RWPE1 (cell line): ENCODE measurements at regions not wholly inside any gene's neighbourhood (a gene's known extent, or its start where the extent isn't known, plus 50 kb on each side); places are given as distances from the start of the nearest gene placed in this dataset.

Experiments
- CTCF ChIA-PET: fragments of 350-600 bp; sonication (Branson Sonifier 250); formaldehyde crosslinking; extraction: SDS; loops from one replicate; lab custom pipeline; 2021; lab: Yijun Ruan, JAX
- POLR2A ChIA-PET: fragments of 400-600 bp; formaldehyde crosslinking; extraction: SDS; loops from one replicate; lab custom pipeline; 2020; ENCODE audit warnings: antibody characterized with exemption; ENCODE audit not compliant: low non-redundant PET; lab: Yijun Ruan, JAX
- DNase-seq: peaks from one replicate; pipeline ENCODE4 v3.0.0; 2012; ENCODE audit warnings: low spot score
- H3K27ac ChIP-seq: fragments of 450-650 bp; 2 replicates; pipeline ENCODE4 v1.5.1; 2017
- TF ChIP-seq, protein P1 (sequence below): fragments of 450-650 bp; conservative IDR thresholded peaks from 2 replicates; pipeline ENCODE4 v1.5.1; 2017; ENCODE audit warnings: low read depth, mild to moderate bottlenecking

DNA sequence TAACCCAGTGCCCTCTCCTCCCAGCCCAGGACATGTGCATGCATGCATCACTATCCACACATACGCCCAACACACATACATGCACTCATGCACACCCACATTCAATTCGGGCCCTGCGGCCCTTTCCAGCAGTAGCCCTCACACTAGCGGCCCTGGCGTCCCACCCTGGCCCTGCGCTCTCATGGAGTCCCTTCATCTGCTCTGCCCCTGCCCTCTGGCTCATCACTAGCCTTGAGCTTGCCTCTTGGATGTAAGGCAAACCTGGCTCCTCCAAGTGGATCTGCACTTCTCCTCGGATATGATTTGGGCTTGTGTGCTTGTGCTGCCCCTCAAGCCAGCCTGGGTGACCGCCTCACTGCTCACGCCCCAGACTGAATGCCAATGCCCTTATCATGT lies 147.2 kb downstream of the SEC61B start:
- DNase-seq: no peak
- CTCF ChIA-PET: no interaction called here
- no peak overlapping the region for H3K27ac ChIP-seq
- POLR2A ChIA-PET: no interaction called here
- TF ChIP-seq, protein P1, sequence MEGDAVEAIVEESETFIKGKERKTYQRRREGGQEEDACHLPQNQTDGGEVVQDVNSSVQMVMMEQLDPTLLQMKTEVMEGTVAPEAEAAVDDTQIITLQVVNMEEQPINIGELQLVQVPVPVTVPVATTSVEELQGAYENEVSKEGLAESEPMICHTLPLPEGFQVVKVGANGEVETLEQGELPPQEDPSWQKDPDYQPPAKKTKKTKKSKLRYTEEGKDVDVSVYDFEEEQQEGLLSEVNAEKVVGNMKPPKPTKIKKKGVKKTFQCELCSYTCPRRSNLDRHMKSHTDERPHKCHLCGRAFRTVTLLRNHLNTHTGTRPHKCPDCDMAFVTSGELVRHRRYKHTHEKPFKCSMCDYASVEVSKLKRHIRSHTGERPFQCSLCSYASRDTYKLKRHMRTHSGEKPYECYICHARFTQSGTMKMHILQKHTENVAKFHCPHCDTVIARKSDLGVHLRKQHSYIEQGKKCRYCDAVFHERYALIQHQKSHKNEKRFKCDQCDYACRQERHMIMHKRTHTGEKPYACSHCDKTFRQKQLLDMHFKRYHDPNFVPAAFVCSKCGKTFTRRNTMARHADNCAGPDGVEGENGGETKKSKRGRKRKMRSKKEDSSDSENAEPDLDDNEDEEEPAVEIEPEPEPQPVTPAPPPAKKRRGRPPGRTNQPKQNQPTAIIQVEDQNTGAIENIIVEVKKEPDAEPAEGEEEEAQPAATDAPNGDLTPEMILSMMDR: no peak

DNA sequence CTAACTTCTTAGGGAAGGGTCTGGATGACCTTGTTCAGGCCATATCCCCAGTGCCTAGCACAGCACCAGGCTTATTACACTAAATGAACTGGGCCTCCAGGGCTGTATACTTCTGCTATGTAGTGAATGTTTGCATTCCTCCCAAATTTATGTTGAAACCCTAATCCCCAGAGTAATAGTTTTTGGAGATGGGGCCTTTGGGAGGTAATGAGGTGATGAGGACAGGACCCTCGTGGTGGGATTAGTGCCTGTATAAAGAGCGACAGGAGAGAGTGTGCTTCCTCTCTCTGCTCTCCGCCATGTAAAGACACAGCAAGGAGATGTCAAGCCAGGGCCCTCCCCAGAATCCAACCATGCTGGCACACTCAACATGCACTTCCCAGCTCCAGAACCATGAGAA lies 148.3 kb downstream of the SEC61B start:
- no peak overlapping the region for H3K27ac ChIP-seq
- ChIA-PET POLR2A (no interaction called here), CTCF (interaction anchor here (0.6 kb wide), 1 partner anchor 748 kb away, joined by 3 read pairs; no protein-coding TSS in a partner anchor)
- TF ChIP-seq, protein P1: no peak
- DNase-seq: no peak

DNA sequence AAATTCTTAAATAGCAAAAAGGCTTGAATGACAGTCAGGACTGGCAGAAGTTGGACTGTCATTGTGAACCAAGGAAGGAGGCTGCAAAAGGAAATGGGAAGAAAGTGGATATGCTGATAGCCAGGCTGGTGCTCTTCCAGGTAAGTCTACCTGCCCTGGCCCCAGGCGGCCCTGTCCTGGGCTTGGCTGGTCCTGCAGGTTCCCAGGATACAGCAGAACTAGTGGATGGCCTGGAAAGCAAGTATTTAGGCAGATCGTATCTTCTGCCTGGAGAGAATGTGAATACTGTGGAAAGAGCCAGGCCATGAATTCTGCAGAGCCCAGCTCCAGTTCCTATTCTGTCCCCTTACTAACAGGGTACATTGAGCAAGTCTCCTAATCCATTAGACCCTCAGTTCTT lies 149.3 kb downstream of the SEC61B start:
- TF ChIP-seq, protein P1: no peak
- POLR2A ChIA-PET: no interaction called here
- CTCF ChIA-PET: no interaction called here
- H3K27ac ChIP-seq: no peak overlapping the region
- DNase-seq: no peak

DNA sequence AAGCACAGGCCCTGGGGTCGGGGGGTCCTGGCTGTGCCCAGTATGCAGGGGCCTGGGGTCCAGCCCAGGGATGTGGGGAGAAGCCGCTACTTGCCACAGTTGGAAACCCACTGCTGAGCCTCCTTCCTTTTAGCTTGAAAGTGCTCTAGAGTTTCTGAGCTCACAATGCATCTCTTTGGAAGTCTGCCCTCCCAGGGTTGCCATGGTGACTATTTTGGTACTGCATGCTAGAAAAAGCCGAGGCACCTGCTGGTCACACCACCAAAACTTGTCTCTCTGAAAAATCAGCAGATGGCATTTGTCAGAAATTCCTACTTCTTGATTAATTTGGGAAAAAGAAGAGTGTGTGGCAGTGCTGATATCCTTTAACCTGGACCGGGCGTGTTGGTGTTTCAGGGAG lies 151.8 kb downstream of the SEC61B start:
- ChIA-PET CTCF (interaction anchor here (0.6 kb wide), 1 partner anchor 1437 kb away, joined by 3 read pairs; no protein-coding TSS in a partner anchor), POLR2A (no interaction called here)
- H3K27ac ChIP-seq: no peak overlapping the region
- TF ChIP-seq, protein P1: no peak
- no peak for DNase-seq

DNA sequence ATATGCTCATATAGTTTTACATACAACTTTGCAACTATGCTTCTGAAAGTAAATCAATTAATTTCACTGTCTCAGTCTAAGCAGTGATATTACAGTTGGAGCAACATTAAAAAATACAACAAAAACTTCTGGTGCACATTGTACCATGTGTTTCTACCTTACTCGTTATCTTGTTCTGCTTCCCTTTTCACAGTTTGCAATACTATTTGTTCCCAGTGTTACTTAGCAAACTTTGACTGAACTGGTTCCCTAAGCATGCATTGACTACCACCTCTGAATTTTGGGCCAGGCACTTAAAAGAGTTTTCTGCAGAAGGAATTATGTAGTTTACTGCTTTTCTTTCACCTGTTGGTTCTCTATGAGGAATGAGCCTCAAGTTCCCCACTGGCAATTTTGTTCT lies 152.7 kb downstream of the SEC61B start:
- DNase-seq: no peak
- POLR2A ChIA-PET: no interaction called here
- TF ChIP-seq, protein P1: no peak
- H3K27ac ChIP-seq: no peak overlapping the region
- CTCF ChIA-PET: no interaction called here

DNA sequence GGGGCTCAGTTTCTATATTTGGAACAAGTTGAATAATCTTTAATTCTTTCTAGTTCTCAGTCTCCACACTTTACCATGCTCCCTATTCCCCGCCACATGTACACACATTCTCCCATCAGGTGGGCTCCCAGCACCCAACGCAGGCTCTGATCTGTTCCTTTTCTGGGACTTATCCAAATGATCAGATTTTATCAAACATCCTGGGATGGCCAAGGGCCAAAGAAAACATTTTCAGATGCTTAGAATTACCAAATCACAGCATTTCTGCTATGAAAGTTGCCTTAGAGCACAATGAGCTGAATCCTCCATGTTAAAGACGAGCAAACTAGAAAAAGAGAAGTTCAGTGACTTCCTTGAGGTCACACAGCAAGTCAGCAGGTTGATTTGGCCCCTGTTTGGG lies 153.4 kb downstream of the SEC61B start:
- POLR2A ChIA-PET: no interaction called here
- TF ChIP-seq, protein P1: no peak
- H3K27ac ChIP-seq: no peak overlapping the region
- CTCF ChIA-PET: interaction anchor here (0.9 kb wide), 1 partner anchor 9 kb away, joined by 3 read pairs; no protein-coding TSS in a partner anchor
- DNase-seq: no peak
